CD4-positive, alpha-beta memory T cell (primary cell): ENCODE measurements at regions not wholly inside any gene's neighbourhood (a gene's known extent, or its start where the extent isn't known, plus 50 kb on each side); places are given as distances from the start of the nearest gene placed in this dataset.

Experiments
- CTCF ChIA-PET: fragments of 350-600 bp; sonication (Branson Sonifier 250); formaldehyde crosslinking; loops from one replicate; lab custom pipeline; 2021; ENCODE audit warnings: inconsistent platforms; ENCODE audit not compliant: partially characterized antibody; lab: Charles Lee
- POLR2A ChIA-PET: fragments of 350-600 bp; sonication (Branson Sonifier 250); formaldehyde crosslinking; loops from one replicate; lab custom pipeline; 2021; ENCODE audit not compliant: partially characterized antibody; lab: Charles Lee
- DNase-seq, 5 donors: peaks; one replicate each; pipeline versions ENCODE4 v3.0.0 to v3.0.0-alpha.2; 2020 to 2022; ENCODE audit warnings: mixed read lengths in 1 of 5
- H3K27ac ChIP-seq: one replicate; pipeline ENCODE4 v1.7.0; 2013; ENCODE audit warnings: low read depth, low read length
- H3K27me3 ChIP-seq: 2 replicates; pipeline ENCODE4 v1.7.0; 2013; ENCODE audit warnings: mild to moderate bottlenecking, low read length, moderate library complexity; ENCODE audit not compliant: insufficient read depth
- H3K36me3 ChIP-seq: 2 replicates; pipeline ENCODE4 v1.7.0; 2013; ENCODE audit warnings: mild to moderate bottlenecking, low read length, moderate library complexity; ENCODE audit not compliant: insufficient read depth
- H3K4me1 ChIP-seq: 2 replicates; pipeline ENCODE4 v1.7.0; 2013; ENCODE audit warnings: mild to moderate bottlenecking, low read length, moderate library complexity; ENCODE audit not compliant: insufficient read depth
- H3K4me3 ChIP-seq, 2 donors: one replicate each; pipeline ENCODE4 v1.7.0; 2013; ENCODE audit warnings: low read length in 2 of 2, mild to moderate bottlenecking in 1 of 2
- H3K9me3 ChIP-seq, 2 donors: one replicate each; pipeline ENCODE4 v1.7.0; 2013; ENCODE audit warnings: low read length in 2 of 2, control low read depth in 1 of 2; ENCODE audit not compliant: control insufficient read depth in 1 of 2
- H3K27ac Mint-ChIP-seq, 7 donors: one replicate each; pipeline ENCODE4 v1.8.0; 2020 to 2021; ENCODE audit warnings: mixed read lengths in 7 of 7, mild to moderate bottlenecking in 6 of 7, inconsistent platforms in 3 of 7, moderate library complexity in 3 of 7
- H3K27me3 Mint-ChIP-seq, 2 donors: one replicate each; pipeline ENCODE4 v1.8.0; 2020 to 2021; ENCODE audit warnings: mixed read lengths in 2 of 2
- H3K36me3 Mint-ChIP-seq, 2 donors: one replicate each; pipeline ENCODE4 v1.8.0; 2020 to 2021; ENCODE audit warnings: mixed read lengths in 2 of 2, inconsistent platforms in 1 of 2, mild to moderate bottlenecking in 1 of 2
- H3K4me1 Mint-ChIP-seq, 4 donors: one replicate each; pipeline ENCODE4 v1.8.0; 2020 to 2021; ENCODE audit warnings: mixed read lengths in 4 of 4, mild to moderate bottlenecking in 1 of 4
- H3K4me3 Mint-ChIP-seq, 8 donors: one replicate each; pipeline ENCODE4 v1.8.0; 2020 to 2021; ENCODE audit warnings: mixed read lengths in 8 of 8, mild to moderate bottlenecking in 7 of 8, moderate library complexity in 6 of 8, inconsistent platforms in 3 of 8
- H3K9me3 Mint-ChIP-seq, 8 donors: one replicate each; pipeline ENCODE4 v1.8.0; 2020 to 2021; ENCODE audit warnings: mixed read lengths in 8 of 8, mild to moderate bottlenecking in 5 of 8, inconsistent platforms in 3 of 8, moderate library complexity in 1 of 8
- intact Hi-C: fragments of 100-400 bp; cut with micrococcal nuclease; formaldehyde crosslinking; loops from one replicate; pipeline ENCODE4 v1.15.1; 2023

- Histone ChIP-seq H3K36me3 (no peaks in the 10 kb centered on the region), H3K27me3 (no peaks in the 10 kb centered on the region), H3K4me1 (no peaks in the 10 kb centered on the region), H3K4me3 (no peak overlapping the region), H3K27ac (no peak overlapping the region), H3K9me3 (no peaks in the 10 kb centered on the region)
- no peak overlapping the region for H3K27ac Mint-ChIP-seq
- H3K4me1 Mint-ChIP-seq, result no peaks in the 10 kb centered on the region
- peaks cover 0 to 7% (median 3%) of the 10 kb centered on the region in 8 donors for H3K9me3 Mint-ChIP-seq
- no peak for DNase-seq
- ChIA-PET CTCF (no interaction called here), POLR2A (no interaction called here)
- H3K36me3 Mint-ChIP-seq, result no peaks in the 10 kb centered on the region
- intact Hi-C loops, result no loop called here
- H3K4me3 Mint-ChIP-seq, result no peak overlapping the region
- H3K27me3 Mint-ChIP-seq, result peaks cover 9 to 27% of the 10 kb centered on the region in 2 donors
Measured at GRCh38 chr5:175347027-175347426, 97.0 kb downstream of the DRD1 start.

- ChIA-PET CTCF (no interaction called here), POLR2A (no interaction called here)
- Mint-ChIP-seq H3K36me3 (no peaks in the 10 kb centered on the region), H3K27me3 (peaks cover 6 to 19% of the 10 kb centered on the region in 2 donors), H3K4me1 (no peaks in the 10 kb centered on the region), H3K4me3 (no peak overlapping the region), H3K9me3 (peaks cover 0 to 7% (median 3%) of the 10 kb centered on the region in 8 donors), H3K27ac (no peak overlapping the region)
- H3K4me1 ChIP-seq, result no peaks in the 10 kb centered on the region
- no peaks in the 10 kb centered on the region for H3K9me3 ChIP-seq
- intact Hi-C loops, result no loop called here
- H3K36me3 ChIP-seq, result no peaks in the 10 kb centered on the region
- no peak overlapping the region for H3K4me3 ChIP-seq
- H3K27me3 ChIP-seq, result no peaks in the 10 kb centered on the region
- no peak for DNase-seq
- no peak overlapping the region for H3K27ac ChIP-seq
Measured at GRCh38 chr5:175344331-175345195, 99.4 kb downstream of the DRD1 start.

- POLR2A ChIA-PET, result no interaction called here
- H3K27ac Mint-ChIP-seq, result no peak overlapping the region
- intact Hi-C loops, result no loop called here
- Histone ChIP-seq H3K27ac (no peak overlapping the region), H3K4me3 (no peak overlapping the region), H3K36me3 (no peaks in the 10 kb centered on the region), H3K9me3 (no peaks in the 10 kb centered on the region), H3K4me1 (no peaks in the 10 kb centered on the region), H3K27me3 (no peaks in the 10 kb centered on the region)
- peaks cover 2 to 17% of the 10 kb centered on the region in 2 donors for H3K27me3 Mint-ChIP-seq
- no peaks in the 10 kb centered on the region for H3K36me3 Mint-ChIP-seq
- no peak overlapping the region for H3K4me3 Mint-ChIP-seq
- peaks cover 0 to 7% (median 3%) of the 10 kb centered on the region in 8 donors for H3K9me3 Mint-ChIP-seq
- CTCF ChIA-PET, result no interaction called here
- no peak for DNase-seq
- no peaks in the 10 kb centered on the region for H3K4me1 Mint-ChIP-seq
Measured at GRCh38 chr5:175343308-175343707, 100.7 kb downstream of the DRD1 start.

DNA sequence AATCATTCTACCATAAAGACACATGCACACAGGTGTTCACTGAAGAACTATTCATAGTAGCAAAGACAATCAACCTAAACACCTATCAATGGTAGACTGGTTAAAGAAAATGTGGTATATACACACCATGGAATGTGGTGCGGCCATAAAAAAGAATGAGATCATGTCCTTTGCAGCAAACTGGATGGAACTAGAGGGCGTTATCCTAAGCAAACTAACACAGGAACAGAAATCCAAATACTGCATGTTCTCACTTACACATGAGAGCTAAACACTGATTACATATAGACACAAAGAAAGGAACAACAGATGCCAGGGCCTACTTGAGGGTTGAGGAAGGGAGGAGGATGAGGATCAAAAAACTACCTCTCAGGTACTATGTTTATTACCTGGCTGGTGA is 103.8 kb downstream of the DRD1 start:
- CTCF ChIA-PET, result no interaction called here

DNA sequence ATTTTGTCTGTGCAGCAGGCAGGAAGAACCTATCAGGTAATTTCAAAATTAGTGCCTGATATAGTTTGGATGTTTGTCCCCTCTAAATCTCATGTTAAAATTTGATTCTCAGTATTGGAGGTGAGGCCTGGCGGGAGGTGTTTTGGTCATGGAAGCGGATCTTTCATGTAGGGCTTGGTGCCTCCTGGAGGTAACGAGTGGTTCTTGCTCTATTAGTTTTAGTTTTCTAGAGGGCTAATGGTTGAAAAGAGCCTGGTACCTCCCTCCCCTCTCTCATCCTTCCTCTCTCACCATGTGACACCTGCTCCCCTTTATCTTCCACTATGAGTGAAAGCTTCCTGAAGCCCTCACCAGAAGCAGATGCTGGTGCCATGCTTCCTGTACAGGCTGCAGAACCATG is 106.3 kb downstream of the DRD1 start:
- Histone ChIP-seq H3K4me1 (no peaks in the 10 kb centered on the region), H3K27ac (no peak overlapping the region), H3K9me3 (no peaks in the 10 kb centered on the region), H3K27me3 (no peaks in the 10 kb centered on the region), H3K4me3 (no peak overlapping the region), H3K36me3 (no peaks in the 10 kb centered on the region)
- H3K36me3 Mint-ChIP-seq, result no peaks in the 10 kb centered on the region
- no peak for DNase-seq
- intact Hi-C loops, result no loop called here
- ChIA-PET CTCF (no interaction called here), POLR2A (no interaction called here)
- no peak overlapping the region for H3K27ac Mint-ChIP-seq
- no peaks in the 10 kb centered on the region for H3K4me1 Mint-ChIP-seq
- H3K9me3 Mint-ChIP-seq, result peaks cover 0 to 4% (median 0%) of the 10 kb centered on the region in 8 donors
- H3K4me3 Mint-ChIP-seq, result no peak overlapping the region
- H3K27me3 Mint-ChIP-seq, result peaks cover 2 to 7% of the 10 kb centered on the region in 2 donors

More for the DNA sequence above, 103.8 kb downstream of the DRD1 start:
- Histone ChIP-seq H3K4me3 (no peak overlapping the region), H3K27me3 (no peaks in the 10 kb centered on the region), H3K27ac (no peak overlapping the region), H3K36me3 (no peaks in the 10 kb centered on the region), H3K4me1 (no peaks in the 10 kb centered on the region), H3K9me3 (no peaks in the 10 kb centered on the region)
- no peak overlapping the region for H3K4me3 Mint-ChIP-seq
- intact Hi-C loops, result no loop called here
- H3K9me3 Mint-ChIP-seq, result peaks cover 0 to 6% (median 3%) of the 10 kb centered on the region in 8 donors
- POLR2A ChIA-PET, result no interaction called here
- no peak for DNase-seq
- peaks cover 2 to 14% of the 10 kb centered on the region in 2 donors for H3K27me3 Mint-ChIP-seq
- H3K4me1 Mint-ChIP-seq, result no peaks in the 10 kb centered on the region
- no peaks in the 10 kb centered on the region for H3K36me3 Mint-ChIP-seq
- no peak overlapping the region for H3K27ac Mint-ChIP-seq

- peaks cover 2 to 7% of the 10 kb centered on the region in 2 donors for H3K27me3 Mint-ChIP-seq
- Histone ChIP-seq H3K27me3 (no peaks in the 10 kb centered on the region), H3K4me1 (no peaks in the 10 kb centered on the region), H3K9me3 (no peaks in the 10 kb centered on the region), H3K4me3 (no peak overlapping the region), H3K27ac (no peak overlapping the region), H3K36me3 (no peaks in the 10 kb centered on the region)
- no peak overlapping the region for H3K4me3 Mint-ChIP-seq
- ChIA-PET POLR2A (no interaction called here), CTCF (no interaction called here)
- no peak for DNase-seq
- no peaks in the 10 kb centered on the region for H3K36me3 Mint-ChIP-seq
- H3K9me3 Mint-ChIP-seq, result peaks cover 0 to 6% (median 0%) of the 10 kb centered on the region in 8 donors
- intact Hi-C loops, result no loop called here
- no peak overlapping the region for H3K27ac Mint-ChIP-seq
- no peaks in the 10 kb centered on the region for H3K4me1 Mint-ChIP-seq
Measured at GRCh38 chr5:175336781-175337180, 107.2 kb downstream of the DRD1 start.

DNA sequence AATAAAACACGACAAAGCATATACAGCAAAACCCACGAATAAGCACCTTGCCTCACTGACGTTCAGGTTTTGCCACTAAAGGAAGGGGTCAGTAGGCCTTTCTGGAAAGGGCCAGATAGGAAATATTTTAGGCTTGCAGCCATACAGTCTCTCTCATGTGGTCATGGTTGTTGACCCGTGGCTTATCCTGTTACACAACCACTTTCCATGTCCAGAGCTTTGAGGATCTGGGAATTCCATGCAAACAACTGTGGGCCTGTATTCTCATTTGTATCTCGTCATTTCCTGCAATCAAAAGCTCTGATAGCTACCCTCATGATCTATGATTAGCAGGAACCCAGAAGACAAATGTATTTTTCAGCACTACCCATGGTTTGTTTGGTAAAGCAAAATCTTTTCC is 108.3 kb downstream of the DRD1 start:
- H3K27ac ChIP-seq, result no peak overlapping the region
- Mint-ChIP-seq H3K4me3 (no peak overlapping the region), H3K9me3 (peaks cover 0 to 12% (median 1%) of the 10 kb centered on the region in 8 donors), H3K4me1 (no peaks in the 10 kb centered on the region), H3K36me3 (no peaks in the 10 kb centered on the region), H3K27me3 (peaks cover 2 to 7% of the 10 kb centered on the region in 2 donors), H3K27ac (no peak overlapping the region)
- no peaks in the 10 kb centered on the region for H3K9me3 ChIP-seq
- no peak overlapping the region for H3K4me3 ChIP-seq
- no peaks in the 10 kb centered on the region for H3K27me3 ChIP-seq
- no peak for DNase-seq
- ChIA-PET CTCF (no interaction called here), POLR2A (no interaction called here)
- no peaks in the 10 kb centered on the region for H3K36me3 ChIP-seq
- intact Hi-C loops, result no loop called here
- H3K4me1 ChIP-seq, result no peaks in the 10 kb centered on the region
